Activated CD4-positive, alpha-beta T cell treated with anti-CD3 and anti-CD28 coated beads for 4 hours (primary cell): ENCODE measurements at regions not wholly inside any gene's neighbourhood (a gene's known extent, or its start where the extent isn't known, plus 50 kb on each side); places are given as distances from the start of the nearest gene placed in this dataset.
"Not testable (repeated sequence)": the region's sequence is repeated elsewhere in the genome, so short reads cannot be mapped to it uniquely, and the experiment has no call there.

ENCODE experiments used
- DNase-seq, 2 donors: peaks; one replicate each; pipeline ENCODE4 v3.0.0-alpha.2; 2020

DNA sequence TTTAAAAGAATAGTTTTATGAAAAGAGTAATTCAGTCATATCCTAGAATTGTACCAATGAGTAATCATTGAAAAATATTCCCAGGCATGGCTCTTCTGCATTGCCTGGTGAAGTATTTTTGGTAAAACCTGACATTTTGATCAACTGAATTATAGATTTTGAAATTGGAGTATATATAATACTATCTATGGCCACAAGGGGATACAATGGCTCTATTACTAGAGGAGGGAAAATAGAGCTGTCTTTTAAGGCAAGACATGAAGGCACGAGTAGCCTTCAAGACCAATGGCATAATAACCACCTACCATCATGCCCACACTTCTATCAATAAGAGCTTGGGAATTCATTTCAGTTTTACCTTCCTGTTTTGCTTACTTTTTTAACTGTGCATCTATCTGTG, 1241.4 kb upstream of the TMEM132C start:
- no peak for DNase-seq

DNA sequence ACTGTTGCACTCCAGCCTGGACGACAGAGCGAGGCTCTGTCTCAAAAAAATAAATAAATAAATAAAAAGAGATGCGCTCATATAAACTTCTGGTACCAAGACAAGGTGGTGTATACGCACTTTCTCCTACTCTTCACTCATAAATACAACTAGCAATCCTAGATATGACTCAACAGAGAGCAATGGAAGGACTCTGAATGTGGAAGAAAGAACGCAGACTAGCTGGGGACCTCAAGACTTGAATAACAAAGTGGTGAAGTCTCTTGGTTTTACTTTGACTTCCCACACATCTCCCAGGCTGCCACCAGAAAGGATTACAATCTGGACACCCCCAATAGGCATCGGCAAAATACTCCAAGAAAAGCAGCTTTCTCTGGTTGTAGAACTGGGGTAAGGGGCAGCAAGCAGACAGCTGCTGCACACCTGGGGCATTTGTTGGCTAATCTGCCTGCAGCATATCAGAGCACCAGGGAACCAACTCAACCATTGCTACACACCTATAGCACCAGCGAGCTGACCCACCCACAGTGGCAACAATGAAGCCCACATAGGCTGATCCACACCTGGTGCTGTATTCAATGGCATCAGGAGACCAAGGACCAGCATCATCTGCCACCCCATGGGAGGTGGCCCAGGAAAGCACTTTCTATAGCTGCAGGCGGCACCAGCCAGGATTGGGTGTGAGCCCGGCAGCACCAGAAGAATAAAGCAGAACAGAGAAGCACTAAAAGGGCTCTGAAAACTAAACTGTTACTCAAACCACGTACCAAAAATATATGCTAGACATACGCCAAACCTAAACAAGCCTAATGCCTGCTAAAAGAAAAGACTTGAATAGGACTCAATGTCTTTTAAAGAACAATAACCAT, 1231.7 kb upstream of the TMEM132C start:
- no peak for DNase-seq

DNA sequence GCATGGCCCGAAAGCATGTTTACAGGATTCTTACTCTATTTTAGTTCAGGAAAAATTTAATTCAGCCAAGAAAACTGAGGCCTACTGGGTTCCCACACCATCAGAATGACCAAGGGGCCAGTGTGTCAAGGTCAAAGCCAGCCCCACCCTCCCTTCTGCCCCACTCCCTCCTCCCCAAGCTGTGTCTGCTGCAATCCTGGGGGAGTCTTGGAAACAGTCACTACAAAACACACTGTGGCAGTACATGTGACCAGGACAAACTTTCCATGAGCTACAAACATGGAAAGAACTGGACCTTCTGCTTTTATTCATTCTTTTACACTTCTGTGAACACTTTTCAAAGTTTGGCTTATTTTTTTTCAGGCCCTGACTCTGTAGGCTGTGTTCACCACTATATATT, 1228.8 kb upstream of the TMEM132C start:
- no peak for DNase-seq

DNA sequence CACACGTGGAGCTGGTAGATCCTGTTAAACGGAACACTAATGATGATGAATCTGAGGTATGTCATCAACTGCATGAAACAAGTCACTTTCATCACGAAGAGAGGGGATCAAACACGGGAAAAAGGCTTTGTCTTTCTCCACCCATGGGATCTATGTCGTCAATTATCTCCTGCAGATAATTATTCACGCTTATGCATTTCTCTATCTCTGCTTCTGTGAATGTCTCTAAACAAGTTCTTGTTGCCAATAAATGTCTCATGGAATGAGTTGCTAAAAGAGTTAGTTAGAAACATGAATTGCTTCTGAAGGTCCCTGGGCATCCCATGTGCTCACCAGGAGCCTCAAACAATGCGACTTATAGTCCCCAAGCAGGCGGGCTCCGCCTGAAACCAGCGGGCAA, 1228.2 kb upstream of the TMEM132C start:
- DNase-seq: no peak

DNA sequence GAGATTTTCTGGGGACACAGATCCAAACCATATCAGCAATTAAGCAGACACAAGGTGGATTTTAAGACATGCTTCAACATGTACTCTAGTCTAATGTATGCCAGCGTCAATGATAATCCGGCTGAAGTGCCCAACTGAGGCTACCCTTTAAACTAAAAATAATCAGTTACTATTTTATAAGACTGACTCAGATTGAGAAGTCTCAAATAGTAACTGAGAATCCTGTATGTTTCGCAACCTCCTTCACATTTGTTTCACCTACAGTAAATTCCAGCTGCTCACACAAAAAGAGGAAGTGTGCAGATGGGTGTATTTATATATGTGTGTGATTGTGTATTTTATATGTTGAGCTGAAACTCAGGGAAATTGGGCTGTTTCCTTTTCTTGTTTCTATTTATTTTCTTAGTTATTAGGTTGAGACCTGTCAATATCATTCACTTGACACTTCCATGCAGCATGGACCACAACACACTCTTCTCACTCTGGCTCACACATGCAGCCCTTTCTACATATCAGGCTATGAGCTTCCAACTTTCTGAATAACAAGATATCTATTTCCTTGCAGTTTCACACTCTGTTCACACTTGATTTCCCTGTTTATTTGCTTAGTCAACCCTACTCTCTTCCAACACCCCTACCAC, 1224.9 kb upstream of the TMEM132C start:
- no peak for DNase-seq

DNA sequence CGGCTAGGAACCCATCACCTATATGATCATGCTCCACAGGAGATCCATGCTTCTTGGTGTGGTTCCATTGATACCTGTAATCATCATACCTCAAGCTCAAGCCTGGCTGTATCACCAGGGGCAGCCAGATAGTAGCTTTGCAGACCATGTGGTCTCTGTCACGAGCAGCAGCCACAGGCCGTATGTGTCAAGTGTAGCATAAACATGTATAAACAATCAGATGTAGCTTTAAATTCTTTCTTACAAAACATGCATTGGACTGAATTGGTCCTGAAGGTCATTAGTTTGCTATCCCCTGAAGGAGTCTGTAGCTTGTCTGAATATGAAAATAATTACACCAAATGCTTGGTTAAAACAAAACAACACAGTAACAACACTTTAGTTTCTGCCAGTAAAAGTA, 1223.2 kb upstream of the TMEM132C start:
- DNase-seq: no peak

DNA sequence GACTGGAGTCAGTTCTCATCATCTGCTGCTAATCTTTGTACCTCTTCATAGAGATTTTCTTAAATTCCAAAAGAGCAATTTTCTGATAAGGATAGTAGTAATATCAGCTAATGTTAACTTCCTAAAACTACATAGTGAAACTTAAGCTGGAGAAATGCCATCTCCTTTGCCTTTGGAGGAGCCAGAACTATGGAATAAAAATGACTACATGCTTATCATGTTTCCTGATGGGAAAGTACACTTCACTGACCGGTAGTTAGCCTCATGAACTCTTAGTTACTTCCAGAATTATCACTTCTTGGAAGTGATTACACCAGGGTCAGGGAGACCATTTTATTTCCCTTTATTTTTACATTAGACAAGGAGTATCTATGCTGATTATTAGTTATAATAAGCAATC, 1222.1 kb upstream of the TMEM132C start:
- DNase-seq: no peak

DNA sequence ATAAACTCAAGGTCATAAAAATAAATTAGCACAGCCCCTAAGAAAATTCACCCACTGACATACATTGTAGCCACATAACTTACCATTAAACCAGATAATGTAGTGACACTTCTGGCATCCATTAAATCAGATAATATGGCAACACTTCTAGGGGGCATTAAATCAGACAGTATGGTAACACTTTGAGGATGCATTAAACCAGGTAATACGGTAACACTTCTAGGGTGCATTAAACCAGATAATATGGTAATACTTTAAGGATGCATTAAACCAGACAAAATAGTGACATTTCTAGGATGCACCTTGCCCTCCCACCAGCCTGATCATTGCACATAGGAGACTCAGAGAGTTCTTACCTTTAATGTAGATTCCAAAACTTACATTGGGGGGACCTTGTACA, 1220.5 kb upstream of the TMEM132C start:
- no peak for DNase-seq

DNA sequence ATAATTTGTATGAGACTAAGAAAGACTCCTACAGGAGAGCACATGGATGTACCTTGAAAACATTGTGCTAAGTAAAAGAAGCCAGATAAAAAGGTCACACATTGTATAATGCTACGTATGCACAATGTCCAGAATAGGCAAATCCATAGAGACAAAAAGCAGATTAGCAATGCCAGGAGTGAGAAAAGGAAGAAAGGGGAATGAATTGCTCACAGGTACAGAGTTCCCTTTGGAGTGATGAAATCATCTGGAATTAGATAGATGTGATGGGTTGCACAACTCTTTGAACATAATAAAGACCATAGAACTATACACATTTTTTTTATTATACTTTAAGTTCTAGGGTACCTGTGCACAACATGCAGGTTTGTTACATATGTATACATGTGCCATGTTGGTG, 1218.9 kb upstream of the TMEM132C start:
- no peak for DNase-seq

DNA sequence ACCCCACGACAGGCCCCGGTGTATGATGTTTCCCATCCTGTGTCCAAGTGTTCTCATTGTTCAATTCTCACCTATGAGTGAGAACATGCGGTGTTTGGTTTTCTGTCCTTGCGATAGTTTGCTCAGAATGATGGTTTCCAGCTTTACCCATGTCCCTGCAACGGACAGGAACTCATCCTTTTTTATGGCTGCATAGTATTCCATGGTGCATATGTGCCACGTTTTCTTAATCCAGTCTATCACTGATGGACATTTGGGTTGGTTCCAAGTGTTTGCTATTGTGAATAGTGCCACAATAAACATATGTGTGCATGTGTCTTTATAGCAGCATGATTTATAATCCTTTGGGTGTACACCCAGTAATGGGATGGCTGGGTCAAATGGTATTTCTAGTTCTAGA, 1218.4 kb upstream of the TMEM132C start:
- DNase-seq: not testable (repeated sequence)

DNA sequence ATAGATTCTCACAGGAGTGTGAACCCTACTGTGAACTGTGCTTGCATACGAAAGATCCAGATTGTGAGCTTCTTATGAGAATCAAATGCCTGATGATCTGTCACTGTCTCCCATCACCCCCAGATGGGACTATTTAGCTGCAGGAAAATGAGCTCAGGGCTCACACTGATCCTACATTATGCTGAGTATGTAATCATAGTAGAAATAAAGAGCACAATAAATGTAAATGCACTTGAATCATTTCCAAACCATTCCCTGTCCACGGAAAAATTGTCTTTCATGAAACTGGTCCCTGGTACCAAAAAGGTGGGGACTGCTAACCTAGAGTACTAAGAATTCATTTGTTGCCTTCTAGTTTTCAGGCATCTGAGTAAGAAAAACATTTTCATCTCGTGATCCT, 1215.8 kb upstream of the TMEM132C start:
- DNase-seq: no peak

DNA sequence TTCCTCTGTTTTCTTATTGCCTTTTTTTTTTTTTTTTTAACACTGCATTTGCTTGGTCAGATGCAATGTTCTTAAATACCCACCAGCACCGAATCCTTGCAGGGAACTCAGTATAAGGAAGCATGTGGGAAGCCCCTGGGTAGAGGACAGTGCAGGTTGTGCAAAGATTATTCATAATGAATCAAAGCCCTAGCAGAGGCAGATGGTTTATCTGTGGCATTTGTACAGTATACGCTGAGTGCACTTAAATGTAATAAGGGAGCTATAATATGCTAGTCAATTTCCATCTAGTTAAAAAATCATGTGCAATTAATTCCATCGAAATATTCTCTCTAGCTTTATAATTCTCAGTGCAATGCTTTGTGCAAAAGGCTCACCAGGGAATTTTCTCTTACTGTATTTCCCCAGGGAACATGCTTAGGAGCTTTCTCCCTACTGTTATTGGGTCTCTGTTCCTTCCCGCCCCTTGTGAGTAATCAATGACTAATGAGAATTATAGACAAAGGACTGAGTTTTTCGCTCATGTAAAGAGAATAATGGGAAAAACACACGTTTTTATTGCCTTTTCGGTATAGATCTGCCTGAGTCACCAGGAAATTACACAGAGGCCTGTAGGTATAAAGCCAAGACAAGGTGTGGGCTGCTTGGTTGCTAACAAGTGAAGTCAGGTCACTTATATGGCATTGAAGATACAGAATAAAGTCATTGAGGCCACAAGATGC, 1214.3 kb upstream of the TMEM132C start:
- DNase-seq: no peak

DNA sequence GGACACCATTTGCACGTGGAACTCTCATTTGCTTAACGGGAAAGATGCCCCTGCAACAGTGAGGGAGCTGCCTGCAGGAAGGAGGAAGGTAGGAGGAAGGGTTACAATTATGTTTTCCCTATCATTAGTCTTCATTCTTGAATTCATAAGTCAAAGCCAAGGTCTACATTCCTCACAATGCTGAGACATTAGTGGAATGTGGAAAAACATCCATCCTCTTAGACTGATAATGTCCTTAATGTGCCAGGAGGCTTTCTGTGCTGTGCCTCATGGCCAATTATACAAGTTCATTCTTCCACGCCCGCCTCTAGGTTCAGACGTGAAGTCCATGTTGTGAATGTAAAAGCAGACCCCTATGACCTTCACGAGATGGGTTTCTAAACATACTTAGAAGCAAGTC, 1212.4 kb upstream of the TMEM132C start:
- DNase-seq: no peak

DNA sequence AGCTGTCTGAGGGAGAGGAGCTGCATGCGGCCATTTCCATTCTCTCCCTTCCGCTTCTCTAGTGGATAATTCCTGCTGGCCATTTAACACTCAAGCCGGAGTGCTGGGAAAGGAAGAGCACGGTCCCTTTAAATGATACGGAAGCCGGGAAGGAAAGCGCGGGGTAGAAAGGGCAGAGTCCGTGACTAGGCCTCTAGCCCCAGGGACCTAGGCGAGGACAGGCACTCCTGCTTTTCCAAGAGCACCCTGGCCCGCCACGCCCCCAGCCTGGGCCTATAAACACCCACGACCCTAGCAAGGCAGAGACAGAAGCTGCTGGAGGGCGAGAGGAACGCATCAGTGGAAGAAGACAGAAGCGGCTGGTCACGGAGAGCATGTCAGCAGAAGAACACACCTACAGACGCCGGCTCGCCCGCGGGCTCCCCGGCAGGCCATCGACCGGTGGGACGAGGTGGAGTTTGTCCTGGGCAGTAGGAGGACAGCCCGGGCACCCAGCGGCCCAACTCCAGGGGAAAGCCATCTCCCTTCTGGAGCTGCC, 1206.6 kb upstream of the TMEM132C start:
- DNase-seq: no peak

DNA sequence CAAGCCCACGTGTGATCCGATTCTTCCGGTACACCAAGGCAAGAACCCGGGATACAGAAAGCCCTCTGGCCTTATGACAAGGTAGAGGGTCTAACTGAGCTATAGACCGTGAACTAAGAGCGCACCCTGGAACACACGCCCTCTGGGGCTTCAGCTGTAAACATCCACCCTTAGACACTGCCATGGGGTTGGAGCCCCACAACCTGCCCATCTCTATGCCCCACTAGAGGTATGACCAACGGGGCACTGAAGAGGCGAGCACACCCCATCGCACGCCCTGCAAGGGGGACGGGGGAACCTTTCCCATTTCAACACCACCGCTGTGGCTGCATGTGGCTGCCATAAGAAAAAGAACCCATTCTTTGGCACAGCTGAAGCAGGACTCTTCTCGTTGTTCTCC, 1206.0 kb upstream of the TMEM132C start:
- no peak for DNase-seq

DNA sequence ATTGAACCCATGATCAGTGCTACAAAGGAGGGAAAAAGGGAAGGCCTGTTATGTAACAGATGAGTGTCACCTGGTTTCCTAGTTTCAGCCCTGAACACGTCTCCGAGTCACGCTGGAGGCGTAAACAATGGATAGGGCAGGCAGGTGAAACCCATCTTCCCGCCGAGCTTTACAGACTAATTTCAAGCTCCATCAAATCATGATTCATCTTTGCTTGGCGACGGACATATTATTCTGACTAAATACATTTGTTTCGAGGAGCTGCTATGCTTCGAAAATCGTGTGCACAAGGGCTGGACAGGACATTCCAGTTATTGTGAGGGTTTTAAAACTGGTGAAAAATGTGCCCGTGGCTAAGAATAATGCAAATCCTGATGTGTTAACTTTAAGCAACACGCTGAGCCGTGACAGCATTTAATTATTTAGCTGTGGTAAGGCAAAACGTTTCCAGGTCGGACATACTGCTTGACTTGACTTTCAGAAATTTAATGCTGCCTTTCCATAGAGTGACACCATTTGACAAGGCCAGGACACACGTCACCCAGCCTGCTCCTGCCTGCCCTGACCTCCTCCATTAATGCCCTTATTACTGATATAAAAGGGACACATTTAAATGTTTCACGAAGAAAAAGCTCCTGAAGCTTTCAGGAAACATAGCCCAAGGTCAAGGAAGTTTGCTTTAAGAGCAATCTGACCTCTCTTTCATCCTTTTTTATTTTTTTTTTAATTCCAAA, 1203.5 kb upstream of the TMEM132C start:
- DNase-seq: no peak

DNA sequence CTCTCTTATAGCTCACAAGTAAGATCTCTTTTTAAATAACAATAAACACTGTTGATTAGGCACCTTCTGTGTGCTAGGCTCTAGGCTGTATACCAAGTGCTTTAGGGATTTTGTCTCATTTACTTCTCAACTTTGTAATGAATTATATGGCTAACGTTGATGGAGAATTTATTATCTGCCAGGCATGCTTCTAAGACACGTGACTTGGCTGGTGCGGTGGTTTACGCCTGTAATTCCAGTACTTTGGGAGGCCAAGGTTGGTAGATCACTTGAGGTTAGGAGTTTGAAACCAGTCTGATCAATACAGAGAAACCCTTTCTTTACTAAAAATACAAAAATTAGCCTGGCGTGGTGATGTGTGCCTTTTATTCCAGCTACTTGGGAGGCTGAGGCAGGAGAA, 1202.8 kb upstream of the TMEM132C start:
- no peak for DNase-seq

DNA sequence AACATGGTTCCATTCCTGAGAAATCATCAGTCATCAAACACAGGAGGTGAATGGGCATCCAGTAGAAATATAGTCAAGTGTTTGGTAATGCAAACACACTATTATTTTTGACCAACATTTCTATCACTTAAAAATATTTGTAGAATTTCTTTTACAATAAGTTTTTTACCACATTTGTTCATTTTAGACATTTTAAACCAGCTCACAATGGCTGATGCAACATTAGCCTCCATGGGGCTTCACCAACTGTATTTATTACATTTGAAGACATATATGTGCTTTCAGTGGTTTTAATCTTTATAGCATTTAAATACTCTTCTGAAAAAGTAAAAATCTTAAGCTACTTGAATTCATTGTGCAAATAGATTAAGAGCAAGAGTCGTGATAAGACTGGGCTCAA, 1201.4 kb upstream of the TMEM132C start:
- DNase-seq: no peak

DNA sequence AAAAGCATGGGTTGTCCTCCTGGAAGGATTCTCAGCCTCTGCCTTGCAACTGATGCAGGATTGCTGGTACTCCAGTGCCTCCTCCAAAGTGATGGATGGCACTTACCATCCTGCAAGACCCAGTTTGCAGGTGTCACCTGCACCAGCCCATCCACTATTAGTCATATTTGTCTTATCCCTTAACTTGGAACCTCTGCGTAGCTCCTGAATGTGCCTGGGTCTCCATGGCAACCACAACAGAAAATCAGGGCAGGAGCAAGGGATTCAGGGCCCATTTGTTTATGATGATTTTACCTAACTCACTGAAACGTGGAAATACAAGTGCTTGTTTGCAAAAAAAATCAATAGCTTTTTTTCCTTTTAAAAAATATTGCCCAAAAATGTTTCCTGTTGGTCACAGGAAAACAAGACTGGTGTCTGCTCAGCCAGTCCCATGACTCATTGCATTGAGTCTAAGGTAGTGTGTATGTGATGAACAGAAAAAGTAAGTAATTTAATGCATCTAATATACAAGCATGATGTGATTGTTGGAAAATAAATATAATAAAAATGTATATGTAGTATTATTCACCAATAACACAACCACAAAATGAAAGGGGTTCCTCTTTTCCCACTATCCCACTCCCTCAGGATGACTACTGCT, 1196.3 kb upstream of the TMEM132C start:
- no peak for DNase-seq

DNA sequence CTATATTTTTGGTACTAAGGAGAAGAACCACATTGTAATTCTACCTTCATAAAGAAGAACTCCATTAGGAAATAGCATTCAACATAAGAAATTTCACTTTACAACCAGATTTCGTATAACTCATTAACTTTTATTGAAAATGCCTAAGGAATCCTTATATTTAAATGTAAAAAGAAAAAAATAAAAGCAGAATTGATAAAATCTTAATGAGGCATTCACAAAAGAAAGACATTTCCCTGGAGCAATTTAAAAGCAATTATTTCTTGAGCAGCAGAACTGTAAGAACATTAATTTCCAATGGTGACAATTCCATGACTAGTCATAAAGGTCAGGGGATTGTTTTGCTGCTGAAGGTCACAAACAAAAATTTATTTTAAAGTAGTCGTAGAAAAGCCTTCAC, 1192.8 kb upstream of the TMEM132C start:
- no peak for DNase-seq

DNA sequence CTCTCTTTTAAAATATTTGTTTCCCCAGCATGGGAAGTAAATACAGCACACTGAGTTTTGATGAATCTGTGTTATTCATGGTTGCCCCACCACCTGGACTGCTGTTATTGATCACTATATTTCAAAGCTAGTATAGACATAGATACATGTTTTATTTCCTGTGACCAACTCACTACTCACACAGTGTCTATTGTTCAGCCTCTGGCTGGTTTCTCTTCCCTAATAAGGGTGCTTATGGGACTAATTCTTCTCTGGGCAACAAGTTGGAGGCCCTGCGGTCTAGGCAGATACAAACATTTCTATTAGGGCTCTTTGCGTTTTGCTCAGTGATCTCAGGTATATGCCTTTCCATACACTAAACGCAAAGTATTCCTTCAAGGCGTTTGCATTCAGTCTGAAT, 1191.0 kb upstream of the TMEM132C start:
- no peak for DNase-seq

DNA sequence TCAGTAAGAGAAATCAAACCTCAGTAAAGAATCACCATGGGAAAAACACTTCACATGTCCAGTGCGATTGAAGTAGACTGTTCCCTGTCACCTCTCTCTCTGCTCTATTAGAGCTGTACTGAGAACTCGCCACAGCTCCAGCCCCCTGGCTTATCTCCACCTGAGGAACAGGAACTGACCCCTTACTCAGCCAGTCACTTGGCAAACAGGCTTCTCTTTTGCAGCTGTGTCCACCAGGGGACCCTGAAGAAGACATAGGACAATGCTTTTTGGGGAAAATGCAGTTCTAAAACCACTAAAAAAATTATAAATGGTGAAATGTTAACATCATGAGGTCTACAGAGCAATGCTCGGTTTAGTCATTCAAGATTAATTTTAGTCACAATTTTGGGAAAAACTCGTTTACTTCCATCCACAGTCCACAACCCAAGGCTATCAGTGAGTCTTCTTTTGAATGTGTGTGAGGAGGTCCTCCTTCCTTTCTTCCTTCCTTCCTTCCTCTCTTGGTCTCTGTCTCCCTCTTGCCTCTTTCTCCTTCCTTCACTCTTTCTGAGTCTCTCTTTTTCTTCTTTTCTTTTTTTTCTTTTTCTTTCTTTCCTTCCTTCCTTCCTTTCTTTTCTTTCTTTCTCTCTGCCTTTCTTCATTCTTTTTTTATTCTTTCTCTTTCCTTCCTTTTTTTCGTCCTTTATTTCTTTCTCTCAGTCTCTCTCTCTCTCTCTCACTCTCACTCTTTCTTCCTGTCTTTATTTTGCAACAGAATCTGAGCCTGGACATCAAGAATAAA, 1189.5 kb upstream of the TMEM132C start:
- no peak for DNase-seq
